CD4-positive, alpha-beta T cell treated with Interleukin-17A for 1 hour (primary cell): ENCODE measurements at regions not wholly inside any gene's neighbourhood (a gene's known extent, or its start where the extent isn't known, plus 50 kb on each side); places are given as distances from the start of the nearest gene placed in this dataset.
A peak's percentile ranks its signal among the peaks of the same experiment; 100 is the strongest.

Experiments used
- DNase-seq: peaks from one replicate; pipeline ENCODE4 v3.0.0-alpha.2; 2020

DNA sequence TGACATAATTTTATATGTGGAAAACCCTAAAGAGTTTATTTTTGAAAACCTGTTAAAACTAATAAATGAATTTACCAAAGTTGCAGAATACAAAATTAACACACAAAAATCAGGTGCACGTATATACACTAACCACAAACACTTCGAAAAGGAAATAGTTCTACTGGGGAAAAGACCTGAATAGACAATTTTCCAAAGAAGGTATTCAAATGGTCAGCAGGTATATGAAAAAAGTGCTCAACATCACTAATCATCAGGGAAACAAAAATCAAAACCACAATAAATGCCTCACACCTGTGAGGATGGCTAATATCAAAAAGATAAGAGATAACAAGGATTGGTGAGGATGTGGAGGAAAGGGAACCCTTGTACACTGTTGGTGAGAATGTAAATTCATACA is 110.6 kb downstream of the PXDC1 start:
- DNase-seq = no peak

DNA sequence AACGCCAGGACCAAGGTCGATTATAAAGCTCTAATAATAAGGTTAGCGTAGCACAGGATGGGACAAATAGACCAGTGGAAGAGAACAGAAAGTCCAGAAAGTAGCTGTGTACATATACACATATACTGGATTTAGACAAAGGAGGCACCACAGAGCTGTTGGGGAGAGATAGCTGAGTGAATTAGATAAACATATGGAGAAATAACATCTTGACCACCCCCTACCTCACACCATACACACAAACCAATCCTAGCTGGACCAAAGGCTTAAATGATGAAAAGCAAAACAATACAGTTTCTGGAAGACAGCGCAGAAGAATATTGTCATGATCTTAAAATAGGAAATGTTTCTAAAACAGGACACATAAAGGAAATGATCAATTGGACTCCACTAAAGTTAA is 112.9 kb downstream of the PXDC1 start:
- no peak for DNase-seq

DNA sequence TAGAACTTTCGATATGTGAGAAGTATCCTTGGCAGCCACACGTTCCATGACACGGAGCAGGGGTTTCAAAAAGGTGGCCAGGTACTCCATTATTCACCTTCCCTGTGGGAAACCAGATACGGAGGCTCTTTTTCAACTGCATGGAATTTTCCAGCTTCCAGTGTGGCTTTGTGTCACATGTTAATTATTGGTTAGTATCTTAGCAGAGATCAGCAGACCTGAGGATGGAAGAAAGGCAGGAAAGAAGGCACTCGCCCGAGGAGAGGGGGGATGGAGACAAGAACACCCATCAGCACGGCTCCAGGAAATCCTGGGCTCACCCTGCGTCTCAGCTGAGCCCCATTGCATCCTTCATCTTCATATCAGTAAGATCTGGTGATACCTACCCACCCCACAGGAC is 115.5 kb downstream of the PXDC1 start:
- no peak for DNase-seq

DNA sequence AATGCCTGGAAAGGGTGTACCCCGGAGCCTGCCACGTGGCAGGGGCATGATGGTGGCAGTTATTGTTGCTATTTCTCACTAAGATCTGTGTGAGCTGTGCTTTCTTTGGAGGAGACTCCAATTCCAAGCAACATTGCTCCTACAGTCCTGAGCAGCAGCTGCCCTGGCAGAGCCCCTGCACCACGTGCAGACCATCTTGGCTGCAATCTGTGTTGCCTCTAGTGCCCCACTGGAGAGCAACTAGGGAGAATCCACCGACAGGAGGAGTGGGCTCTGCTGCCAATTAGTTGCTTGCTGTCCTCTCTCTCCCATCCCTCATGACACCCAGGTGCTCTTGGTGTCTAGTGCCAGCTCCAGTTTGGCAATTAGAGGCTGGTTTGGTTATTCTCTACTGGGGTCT is 116.0 kb downstream of the PXDC1 start:
- DNase-seq = no peak

DNA sequence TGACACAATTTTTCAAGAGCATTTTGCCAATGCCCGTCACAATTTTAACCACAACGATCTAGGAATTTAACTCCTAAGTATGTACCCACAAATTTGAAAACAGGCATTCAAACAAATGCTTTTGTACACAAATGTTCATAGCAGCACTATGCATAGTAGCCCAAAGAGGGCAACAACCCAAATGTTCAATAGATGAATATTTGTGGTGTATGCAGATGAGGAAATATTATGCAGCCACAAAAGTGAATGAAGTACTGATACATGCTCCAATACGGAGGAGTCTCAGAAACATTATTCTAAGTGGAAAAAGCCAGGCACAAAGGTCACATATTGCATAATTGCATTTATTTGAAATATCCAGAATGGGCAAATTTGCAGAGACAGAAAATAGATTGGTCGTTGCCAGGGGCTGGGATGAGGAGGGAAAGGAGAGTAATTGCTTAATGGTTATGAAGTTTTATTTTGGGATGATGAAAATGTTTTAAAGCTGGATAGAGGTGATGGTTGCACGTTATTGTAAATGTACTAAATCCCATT is 117.2 kb downstream of the PXDC1 start:
- no peak for DNase-seq

DNA sequence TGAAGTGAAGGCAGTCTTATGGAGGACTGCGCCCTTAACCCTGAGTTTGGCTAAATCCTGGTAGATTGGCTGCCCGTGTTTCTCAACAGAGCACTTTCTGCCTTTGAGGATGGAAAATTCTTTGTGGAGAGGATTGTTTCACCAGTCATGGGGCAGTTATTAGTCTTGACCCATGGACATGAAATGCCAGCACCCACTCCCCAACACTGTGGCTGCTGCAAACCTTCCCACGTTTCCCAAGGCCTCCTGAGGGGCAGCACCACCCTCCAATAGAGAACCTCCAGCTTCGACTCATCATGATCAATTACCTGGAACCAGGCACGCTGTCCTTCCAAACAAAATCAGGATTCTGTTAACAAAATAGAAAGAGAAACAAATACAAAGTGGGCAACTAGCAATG is 117.8 kb downstream of the PXDC1 start:
- no peak for DNase-seq

DNA sequence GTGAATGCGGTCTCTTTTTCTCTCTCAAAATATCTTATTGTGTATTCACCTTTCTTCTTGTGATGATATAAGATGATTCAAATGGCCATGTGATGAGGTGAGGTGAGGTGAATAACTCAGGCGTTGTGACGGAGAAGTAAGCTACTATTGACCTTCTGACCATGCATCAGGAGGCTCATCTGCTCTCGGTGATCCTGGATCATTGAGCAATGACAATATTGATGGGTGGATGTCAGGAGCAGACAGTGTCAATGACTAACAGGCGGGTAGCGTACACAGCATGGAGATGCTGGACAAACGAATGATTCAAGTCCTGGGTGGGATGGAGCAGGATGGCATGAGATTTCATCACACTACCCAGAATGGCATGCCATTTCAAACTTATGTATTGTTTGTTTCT is 119.6 kb downstream of the PXDC1 start:
- DNase-seq = no peak

DNA sequence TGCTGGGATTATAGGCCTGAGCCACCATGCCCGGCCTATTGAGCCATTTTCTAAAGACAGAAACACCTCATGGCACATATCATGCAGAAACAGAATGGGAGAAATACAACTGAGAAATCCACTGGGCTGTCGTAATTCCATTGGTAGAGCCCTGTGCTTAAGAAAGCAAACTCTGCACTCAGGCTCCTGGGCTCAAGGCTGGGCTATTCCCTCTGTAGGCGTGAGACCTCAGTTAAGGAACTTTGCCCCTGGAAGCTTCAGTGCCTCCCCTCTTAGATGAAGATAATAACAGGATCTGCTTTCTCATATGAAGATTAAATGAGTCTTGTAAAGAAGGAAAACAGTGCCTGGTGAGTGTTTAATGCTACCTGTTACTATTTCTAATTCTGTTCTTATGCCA is 120.3 kb downstream of the PXDC1 start:
- DNase-seq = no peak

DNA sequence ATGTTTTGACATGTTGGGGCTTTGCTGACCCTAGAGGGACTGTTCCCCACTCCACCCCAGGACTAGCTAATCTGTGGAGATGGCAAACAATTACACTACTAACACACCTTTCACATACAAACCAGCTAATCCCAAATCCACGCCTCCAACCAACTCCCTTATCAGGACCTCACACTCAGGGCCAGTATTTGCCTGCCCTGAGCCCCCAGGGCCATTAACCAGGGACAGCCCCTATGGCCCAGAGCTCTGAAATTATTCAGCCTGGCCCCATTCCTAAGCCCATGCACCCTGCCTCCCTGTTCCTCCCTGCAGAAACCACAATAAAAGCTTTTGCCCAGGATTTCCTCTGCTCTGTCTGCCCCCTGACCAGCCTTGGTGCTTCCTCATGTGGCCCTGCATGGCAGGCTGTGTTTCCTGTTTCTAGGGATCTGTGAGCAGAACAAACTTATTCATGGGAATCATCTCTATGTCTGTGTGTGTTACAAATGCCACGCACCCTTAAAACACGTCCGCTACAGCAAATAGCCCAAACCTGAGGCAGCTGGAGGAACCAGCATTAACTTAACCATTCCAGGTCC is 121.2 kb downstream of the PXDC1 start:
- no peak for DNase-seq

DNA sequence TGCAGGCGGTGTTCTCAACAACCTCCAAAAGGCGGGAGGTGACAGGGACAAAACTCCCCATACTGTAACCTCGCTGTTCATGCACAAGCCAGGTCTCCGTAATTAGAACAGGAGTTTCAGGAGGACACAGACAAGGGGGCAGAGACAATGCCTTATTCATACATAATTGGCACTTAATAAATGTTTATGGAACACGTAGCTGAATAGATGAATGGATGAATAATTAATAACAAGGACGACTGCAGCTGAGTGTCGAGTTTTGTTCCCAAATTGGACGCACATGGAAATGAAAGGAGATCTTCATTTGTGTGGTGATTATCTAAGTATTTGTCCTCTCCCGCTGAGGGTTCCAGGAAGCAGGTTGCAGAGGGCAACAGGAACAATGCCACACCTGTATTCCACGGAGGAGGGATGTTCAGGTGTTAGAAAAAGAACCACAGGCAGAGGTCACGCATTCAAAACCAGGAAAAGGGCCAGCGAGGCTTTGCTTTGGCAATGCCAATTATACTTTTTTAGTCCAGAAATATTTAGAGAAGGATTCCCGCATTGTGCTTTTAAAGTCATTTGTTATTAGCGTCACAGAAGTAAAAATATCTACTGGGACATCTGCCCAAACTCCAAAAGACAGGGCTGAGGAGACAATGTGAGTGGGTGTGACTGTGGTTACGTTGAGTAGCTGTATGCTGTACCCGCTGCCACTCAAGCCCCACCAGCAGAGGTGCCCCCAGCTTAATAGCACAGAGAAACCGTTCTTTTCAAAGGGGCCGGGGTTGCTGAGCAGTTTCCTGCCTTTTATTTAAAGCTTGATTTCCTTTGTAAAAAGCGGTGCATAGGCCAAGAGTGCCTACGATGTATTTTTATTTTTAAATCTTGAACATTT is 123.3 kb downstream of the PXDC1 start:
- DNase-seq = peak; percentile 5

DNA sequence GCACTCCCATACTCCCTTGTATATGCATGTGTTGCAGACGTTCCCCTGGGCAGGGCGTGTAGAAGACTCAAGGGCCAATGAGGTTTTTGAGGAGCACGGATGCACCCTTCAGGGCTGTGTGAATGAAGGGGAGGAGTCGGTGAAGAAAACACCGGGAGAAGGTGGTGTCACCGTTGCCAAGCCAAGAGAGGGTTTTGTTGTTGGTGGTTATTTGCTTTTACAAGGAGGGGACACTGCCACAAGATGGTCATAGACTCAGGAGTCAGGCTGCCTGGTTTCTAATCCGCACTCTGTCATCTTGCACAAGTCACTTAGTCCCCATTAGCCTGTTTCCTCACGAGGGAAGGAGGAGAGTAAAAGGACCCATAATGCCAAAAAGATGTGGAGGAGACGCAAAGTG is 124.0 kb downstream of the PXDC1 start:
- DNase-seq = no peak

DNA sequence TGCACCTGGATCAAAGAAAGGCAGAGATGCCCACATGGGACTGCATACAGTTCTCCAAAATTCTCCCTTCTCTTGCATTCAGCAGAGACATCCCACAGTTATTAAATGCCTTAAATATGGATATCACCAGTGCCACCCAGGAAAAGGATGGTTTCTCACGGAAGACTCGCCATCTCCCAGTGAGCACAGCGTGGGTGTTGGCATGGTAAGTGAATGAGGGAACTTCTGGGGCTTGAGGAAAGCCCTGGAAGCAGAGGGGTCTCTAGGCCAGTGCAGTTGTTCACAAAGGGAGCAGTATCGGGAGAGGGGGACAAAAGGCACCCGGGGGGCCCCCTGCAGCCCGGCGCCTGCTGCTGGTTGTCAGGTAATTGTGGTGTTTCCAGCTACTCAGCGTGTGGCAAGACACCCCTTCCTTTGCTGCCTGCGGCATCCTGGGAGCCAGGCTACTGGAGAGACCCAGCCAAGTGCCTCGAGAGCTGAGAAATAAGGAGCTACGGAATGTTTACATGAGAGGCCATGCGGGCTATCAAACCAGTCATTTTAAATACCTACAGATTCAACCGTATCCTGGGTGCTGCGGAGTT is 125.4 kb downstream of the PXDC1 start:
- DNase-seq = no peak

DNA sequence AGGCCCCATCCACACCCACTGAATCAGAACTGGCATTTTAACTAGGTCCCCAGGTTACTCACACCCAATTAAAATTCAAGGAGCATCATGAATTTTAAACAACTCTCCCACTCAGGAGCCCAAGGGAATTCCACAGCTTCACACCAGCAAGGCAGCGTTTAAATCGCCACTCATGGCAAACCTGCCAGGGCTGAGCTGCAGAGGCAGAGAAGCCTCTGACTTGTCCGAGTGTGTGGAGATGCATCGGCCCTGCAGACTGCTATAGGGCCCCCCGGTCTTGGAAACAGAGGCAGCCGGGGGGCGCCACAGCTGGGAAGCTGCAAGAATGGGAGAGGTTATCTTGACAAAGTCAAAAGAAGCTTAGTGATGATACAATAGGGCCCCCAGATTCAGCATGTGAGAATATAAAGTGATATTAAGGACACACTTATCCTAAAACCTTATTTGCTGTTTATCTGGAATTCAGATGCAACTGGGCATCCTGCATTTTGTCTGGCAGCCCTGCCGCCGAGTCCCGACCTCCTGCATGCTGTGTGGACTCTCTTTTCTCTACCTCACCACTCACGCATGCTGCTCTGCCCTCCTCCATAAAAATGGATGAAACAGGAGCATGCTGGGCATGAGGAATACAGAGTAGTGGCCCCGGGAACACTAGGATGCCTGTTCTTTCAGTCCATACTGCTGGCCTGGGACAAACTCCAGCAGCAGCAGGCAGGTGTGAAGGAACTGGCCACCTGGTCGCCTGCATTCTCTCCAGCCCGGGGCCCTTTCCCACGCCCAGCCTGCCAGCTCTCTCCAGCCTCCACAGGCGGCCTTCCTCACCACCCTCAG is 126.1 kb downstream of the PXDC1 start:
- DNase-seq = no peak

DNA sequence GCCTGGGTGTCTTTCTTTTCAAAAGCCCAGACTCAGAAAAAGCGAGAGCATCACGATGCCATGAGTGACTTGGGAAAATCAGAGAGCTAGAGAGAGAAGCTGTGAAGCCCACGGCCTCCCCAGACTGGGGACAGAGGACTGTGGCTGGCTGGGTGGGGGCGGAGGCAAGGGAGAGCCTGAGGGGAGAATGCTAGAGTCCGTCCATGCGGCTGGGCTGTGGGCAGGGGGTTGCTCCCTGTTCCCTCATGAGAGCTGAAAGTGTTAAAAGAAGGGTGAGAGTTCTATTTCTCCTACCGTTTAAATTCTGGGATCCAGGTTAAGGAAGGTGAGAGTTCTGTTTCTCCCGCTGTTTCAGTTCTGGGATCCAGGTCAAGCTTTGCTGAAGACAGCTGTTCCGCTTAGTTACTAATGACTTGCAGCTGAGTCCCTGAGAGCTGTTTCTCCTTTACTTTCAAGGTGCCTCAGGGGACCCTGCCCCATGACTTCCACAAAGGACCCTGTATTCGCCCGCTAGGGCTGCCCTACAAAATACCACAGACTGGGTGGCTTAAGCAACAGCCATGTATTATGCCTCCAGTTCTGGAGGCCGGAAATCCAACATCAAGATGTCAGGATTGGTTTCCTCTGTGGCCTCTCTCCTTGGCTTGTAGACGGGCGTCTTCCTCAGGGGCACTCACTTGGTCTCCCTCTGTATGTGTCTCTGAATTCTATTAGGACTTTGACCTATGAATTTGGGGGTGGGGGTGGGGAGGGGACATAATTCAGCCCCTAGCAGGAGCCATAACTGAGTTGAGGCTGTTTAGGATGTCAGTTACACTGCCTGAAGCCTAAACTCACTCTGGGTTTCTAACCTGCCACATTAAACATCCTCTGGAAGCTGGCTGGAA is 127.0 kb downstream of the PXDC1 start:
- no peak for DNase-seq

DNA sequence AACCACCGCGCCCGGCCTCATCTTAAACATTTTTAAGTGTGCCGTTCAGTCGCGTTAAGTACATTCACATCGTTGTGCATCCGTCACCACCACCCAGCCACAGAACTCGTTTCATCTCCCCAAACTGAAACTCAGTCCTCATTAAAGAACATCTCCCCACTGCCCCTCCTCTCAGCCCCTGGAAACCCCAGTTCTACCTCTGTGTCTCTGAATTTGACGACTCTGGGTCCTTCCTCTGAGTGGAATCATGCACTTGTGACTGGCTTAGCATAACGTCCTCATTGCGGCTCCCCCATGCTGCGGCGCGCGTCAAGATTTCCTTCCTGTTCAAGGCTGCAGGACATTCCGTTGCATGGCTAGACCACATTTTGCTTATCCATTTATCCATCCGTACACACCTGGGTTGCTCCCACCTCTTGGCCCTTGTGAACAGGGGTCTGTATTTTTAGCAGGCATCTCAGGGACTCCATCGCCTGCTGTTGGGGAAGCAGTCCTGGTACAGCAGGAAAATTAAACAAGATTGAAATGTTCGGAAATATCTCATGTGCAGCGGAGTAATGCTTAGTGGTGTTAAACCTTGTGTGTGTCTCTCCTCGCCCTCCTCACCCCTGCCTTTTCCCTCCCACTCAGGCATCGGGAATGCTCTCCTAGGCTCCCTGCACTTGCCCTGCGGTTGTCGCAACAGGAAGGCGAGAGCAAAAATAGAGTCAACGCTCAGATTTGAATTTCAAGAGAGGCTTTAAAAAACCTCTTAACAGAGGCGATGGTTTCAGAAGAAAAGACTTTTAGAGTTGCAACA is 127.9 kb downstream of the PXDC1 start:
- no peak for DNase-seq

DNA sequence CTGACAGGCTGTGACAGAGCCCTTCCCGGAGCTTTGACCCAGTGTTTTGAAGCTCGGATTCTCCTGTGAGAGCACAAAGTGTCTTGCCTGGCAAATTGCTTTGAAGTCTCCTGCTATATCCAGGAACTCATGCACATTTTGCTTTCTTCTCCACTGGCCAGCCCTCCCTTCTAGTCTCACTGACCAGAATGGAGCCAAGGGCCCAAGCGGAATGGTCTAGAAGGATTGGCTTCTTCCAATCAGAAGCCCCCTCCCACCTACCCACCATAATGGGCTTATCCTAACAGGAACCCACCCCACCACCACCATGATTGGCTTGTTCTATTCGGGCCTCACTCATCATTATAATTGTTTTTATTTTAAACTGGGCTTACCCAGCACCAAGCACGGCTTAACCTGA is 130.1 kb downstream of the PXDC1 start:
- DNase-seq = no peak

DNA sequence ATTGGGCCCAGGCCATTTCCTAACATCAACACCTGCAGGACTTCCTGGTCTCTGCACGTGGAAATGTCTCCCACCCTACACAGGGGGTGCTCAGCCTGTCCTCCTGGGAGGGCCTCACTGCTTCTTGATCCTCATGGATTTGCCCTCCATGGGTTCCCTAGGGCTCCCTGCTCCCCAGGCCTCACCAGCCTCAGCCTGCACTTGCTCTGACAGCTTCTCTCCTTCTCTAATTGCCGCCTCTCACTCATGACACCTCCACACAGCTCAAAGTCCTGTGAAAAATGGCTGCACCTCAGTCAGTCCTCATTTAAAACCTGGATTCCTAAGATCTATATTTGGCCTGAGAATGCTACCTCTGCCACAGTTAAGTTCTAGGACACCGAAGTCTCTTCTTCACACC is 130.6 kb downstream of the PXDC1 start:
- DNase-seq = no peak

DNA sequence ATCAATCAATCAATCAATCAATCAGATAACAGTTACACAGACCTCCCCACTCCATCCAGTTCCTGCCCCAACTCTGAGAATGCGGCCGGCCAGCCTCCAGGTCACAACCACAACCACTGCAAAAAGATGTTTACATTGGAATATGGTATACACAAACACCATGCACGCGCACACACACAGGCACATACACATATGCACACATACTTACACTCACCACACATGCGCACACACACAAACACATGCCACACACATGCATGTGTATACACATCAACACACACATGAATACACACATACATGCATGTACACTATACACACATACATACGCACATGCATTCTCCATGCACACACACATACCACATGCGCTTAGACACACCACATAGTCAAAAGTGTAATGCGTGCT is 131.1 kb downstream of the PXDC1 start:
- no peak for DNase-seq

DNA sequence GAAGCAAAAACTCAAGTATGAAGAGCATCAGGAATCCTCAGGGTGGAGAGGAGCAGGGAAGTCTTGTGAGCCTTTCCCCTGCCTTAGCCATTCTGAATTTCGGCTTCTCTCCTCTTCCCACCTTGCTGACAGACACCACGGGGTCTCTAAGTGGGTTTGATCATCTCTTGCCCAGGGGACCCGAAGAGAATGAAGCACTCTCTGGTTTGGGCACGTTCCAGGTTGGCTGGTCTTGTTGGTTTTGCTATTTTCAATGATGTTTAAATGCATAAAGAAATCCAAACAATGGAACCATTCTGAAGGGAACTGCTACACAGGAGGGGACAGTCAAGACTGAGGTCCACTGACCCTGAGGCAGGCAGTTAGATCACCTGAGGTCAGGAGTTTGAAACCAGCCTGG is 131.7 kb downstream of the PXDC1 start:
- no peak for DNase-seq

DNA sequence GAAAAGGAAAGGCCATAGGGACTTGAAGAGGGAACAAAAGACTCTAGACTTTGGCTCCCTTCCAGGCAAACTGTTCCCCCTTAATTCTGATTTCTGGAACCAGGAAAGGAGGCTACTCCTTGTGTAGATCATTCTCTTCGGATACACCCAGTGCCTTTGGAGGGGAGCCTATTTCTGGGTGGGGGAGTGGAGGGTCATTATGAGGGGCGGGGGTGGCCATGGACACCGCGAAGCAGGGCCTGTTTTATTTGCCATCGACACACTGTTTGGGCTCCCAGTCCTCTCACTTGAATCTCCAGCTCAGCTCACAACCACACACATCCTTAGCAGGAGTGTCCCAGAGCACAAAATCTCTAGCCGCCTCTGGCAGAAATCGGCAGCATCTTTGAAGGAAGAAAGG is 132.3 kb downstream of the PXDC1 start:
- no peak for DNase-seq

DNA sequence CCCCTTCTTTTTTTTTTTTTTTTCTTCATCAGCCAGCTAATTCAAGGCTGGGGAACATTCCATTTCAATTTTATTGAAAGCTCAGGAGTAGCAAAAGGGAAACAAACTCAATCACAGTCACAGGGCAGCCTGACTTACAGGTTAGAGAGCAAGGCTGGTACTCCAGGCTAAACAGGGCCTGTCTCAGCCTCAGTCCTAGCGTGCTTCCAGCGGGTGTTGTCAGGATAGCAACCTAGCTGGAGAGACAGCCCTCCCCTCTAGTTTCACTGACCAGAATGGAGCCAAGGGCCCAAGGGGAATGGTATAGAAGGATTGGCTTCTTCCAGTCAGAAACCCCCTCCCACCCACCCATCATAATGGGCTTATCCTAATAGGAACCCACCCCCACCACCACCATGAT is 132.9 kb downstream of the PXDC1 start:
- no peak for DNase-seq
